SK-N-SH (cell line): ENCODE measurements at regions not wholly inside any gene's neighbourhood (a gene's known extent, or its start where the extent isn't known, plus 50 kb on each side); places are given as distances from the start of the nearest gene placed in this dataset.
A peak's percentile ranks its signal among the peaks of the same experiment; 100 is the strongest.

Experiments
- CTCF ChIA-PET: fragments of 300-600, 350-600 bp; formaldehyde crosslinking; extraction: SDS; loops from one replicate; lab custom pipeline; 2021; lab: Yijun Ruan, JAX
- POLR2A ChIA-PET: fragments of 350-600 bp; sonication (Branson Sonifier 250); formaldehyde crosslinking; extraction: SDS; loops from one replicate; lab custom pipeline; 2020; ENCODE audit warnings: antibody characterized with exemption, inconsistent platforms; lab: Yijun Ruan, JAX
- DNase-seq: peaks from one replicate; pipeline ENCODE4 v3.0.0; 2012
- H2AFZ ChIP-seq: fragments of 200-600 bp; sonication (generic); 2 replicates; pipeline ENCODE4 v1.8.1; 2016; ENCODE audit warnings: antibody characterized with exemption, mild to moderate bottlenecking, low read depth
- H3F3A ChIP-seq: fragments of 200-600 bp; sonication (generic); replicated peaks from 2 replicates; pipeline ENCODE3; 2016; ENCODE audit warnings: antibody characterized with exemption, mild to moderate bottlenecking; ENCODE audit not compliant: insufficient read depth
- H3K27ac ChIP-seq, 2 experiments: fragments of 200-500 bp in 1 of 2; fragments of 200-600 bp in 1 of 2; sonication (Bioruptor generic) in 1 of 2; sonication (generic), shearing (Covaris generic) in 1 of 2; 2 replicates each; pipeline versions ENCODE4 v1.5.1 to v1.6.1; 2014 to 2016; ENCODE audit warnings: low read depth in 2 of 2, inconsistent platforms in 1 of 2, low read length in 1 of 2, mild to moderate bottlenecking in 1 of 2, mixed read lengths in 1 of 2
- H3K27me3 ChIP-seq: fragments of 200-600 bp; sonication (generic), shearing (Covaris generic); 2 replicates; pipeline ENCODE4 v1.6.1; 2016; ENCODE audit warnings: mixed run types; ENCODE audit not compliant: insufficient read depth
- H3K36me3 ChIP-seq, 2 experiments: fragments of 200-500 bp in 1 of 2; fragments of 200-600 bp in 1 of 2; sonication (Bioruptor generic) in 1 of 2; sonication (generic) in 1 of 2; replicated peaks in 1 of 2; 2 replicates each; pipeline versions ENCODE3 to v1.5.1; 2014 to 2016; ENCODE audit warnings: low read length in 1 of 2, mild to moderate bottlenecking in 1 of 2; ENCODE audit not compliant: insufficient read depth in 2 of 2, control insufficient read depth in 1 of 2
- H3K4me1 ChIP-seq, 2 experiments: fragments of 200-500 bp in 1 of 2; fragments of 200-600 bp in 1 of 2; sonication (Bioruptor generic) in 1 of 2; sonication (generic), shearing (Covaris generic) in 1 of 2; 2 replicates each; pipeline versions ENCODE4 v1.5.1 to v1.6.1; 2014 to 2016; ENCODE audit warnings: low read depth in 1 of 2, low read length in 1 of 2, mixed run types in 1 of 2; ENCODE audit not compliant: insufficient read depth in 2 of 2, control insufficient read depth in 1 of 2
- H3K4me2 ChIP-seq: fragments of 200-600 bp; sonication (generic), shearing (Covaris generic); 2 replicates; pipeline ENCODE4 v1.6.1; 2017; ENCODE audit warnings: mixed run types
- H3K4me3 ChIP-seq, 2 experiments: fragments of 200-500 bp in 1 of 2; fragments of 200-600 bp in 1 of 2; sonication (Bioruptor generic) in 1 of 2; sonication (generic), shearing (Covaris generic) in 1 of 2; 2 replicates each; pipeline versions ENCODE4 v1.5.1 to v1.8.1; 2014 to 2016; ENCODE audit warnings: low read depth in 2 of 2, inconsistent platforms in 1 of 2, low read length in 1 of 2, mild to moderate bottlenecking in 1 of 2, mixed read lengths in 1 of 2, moderate library complexity in 1 of 2
- H3K79me2 ChIP-seq: fragments of 200-600 bp; sonication (generic); 2 replicates; pipeline ENCODE4 v1.8.1; 2017; ENCODE audit warnings: mild to moderate bottlenecking; ENCODE audit not compliant: insufficient read depth
- H3K9ac ChIP-seq: fragments of 200-600 bp; sonication (generic); 2 replicates; pipeline ENCODE4 v1.6.1; 2017; ENCODE audit warnings: mixed run types
- H3K9me2 ChIP-seq: fragments of 200-600 bp; sonication (generic); 2 replicates; pipeline ENCODE4 v1.6.1; 2017; ENCODE audit warnings: mixed run types
- H3K9me3 ChIP-seq: fragments of 200-600 bp; sonication (generic); 2 replicates; pipeline ENCODE4 v1.6.1; 2017; ENCODE audit warnings: mixed run types, mild to moderate bottlenecking, moderate library complexity
- H4K20me1 ChIP-seq: fragments of 200-600 bp; sonication (generic); 2 replicates; pipeline ENCODE4 v1.6.1; 2017; ENCODE audit warnings: mild to moderate bottlenecking, mixed run types; ENCODE audit not compliant: insufficient read depth
- CTCF ChIP-seq: fragments of 200-600 bp; sonication (generic); IDR thresholded peaks from 2 replicates; pipeline ENCODE4 v1.6.1; 2017; ENCODE audit warnings: antibody characterized with exemption, mild to moderate bottlenecking, moderate library complexity
- FOSL2 ChIP-seq: IDR thresholded peaks from 2 replicates; pipeline ENCODE4 v1.4.0; 2012; ENCODE audit warnings: low read depth, mild to moderate bottlenecking, moderate library complexity, borderline replicate concordance
- FOXJ3 ChIP-seq: sonication (generic); formaldehyde crosslinking; IDR thresholded peaks from 2 replicates; pipeline ENCODE4 v1.5.1; 2020; ENCODE audit warnings: mild to moderate bottlenecking, missing genetic modification reagents
- MXI1 ChIP-seq: IDR thresholded peaks from 2 replicates; pipeline ENCODE4 v1.6.1; 2012; ENCODE audit warnings: mild to moderate bottlenecking, low read depth, low read length, improper control_type of control experiment
- NFIC ChIP-seq: IDR thresholded peaks from 2 replicates; pipeline ENCODE4 v1.4.0; 2012; ENCODE audit warnings: borderline replicate concordance
- RCOR1 ChIP-seq: fragments of 150-350 bp; IDR thresholded peaks from 2 replicates; pipeline ENCODE4 v1.6.1; 2017; ENCODE audit warnings: antibody characterized with exemption, low read length
- REST ChIP-seq: IDR thresholded peaks from 2 replicates; pipeline ENCODE4 v1.6.1; 2012; ENCODE audit warnings: mild to moderate bottlenecking, low read depth, low read length, moderate library complexity
- USF2 ChIP-seq: fragments of 150-350 bp; IDR thresholded peaks from 2 replicates; pipeline ENCODE4 v1.6.1; 2017; ENCODE audit warnings: antibody characterized with exemption, low read length, low read depth, borderline replicate concordance
- WGBS: methylation state at CpG from one replicate; pipeline ENCODE4 v1.1.6; 2017; ENCODE audit warnings: low lambda C conversion rate; 5-methylcytosine and 5-hydroxymethylcytosine counted together

GRCh38 chr14:22471545-22472121 lies 117.4 kb downstream of the DAD1 start:
- no peaks in the 10 kb centered on the region for H3K36me3 ChIP-seq
- no peaks in the 10 kb centered on the region for H3F3A ChIP-seq
- H3K9me2 ChIP-seq, result no peaks in the 10 kb centered on the region
- 37% methylated on average over 7 of the region's 7 CpGs for WGBS
- no peaks in the 10 kb centered on the region for H3K79me2 ChIP-seq
- CTCF ChIA-PET, result interaction anchor here (0.7 to 2.5 kb wide), 12 partner anchors 9 to 99 kb away, joined by 3 to 9 read pairs (median 4); no protein-coding TSS in a partner anchor
- no peak overlapping the region; a peak in 1 of 4 replicates for H3K4me3 ChIP-seq
- POLR2A ChIA-PET, result no interaction called here
- H3K4me1 ChIP-seq, result peaks cover 0 to 20% of the 10 kb centered on the region in 2 experiments; a peak in 1 of 4 replicates
- H3K9me3 ChIP-seq, result no peaks in the 10 kb centered on the region
- no peak overlapping the region for H2AFZ ChIP-seq
- H4K20me1 ChIP-seq, result no peaks in the 10 kb centered on the region
- H3K4me2 ChIP-seq, result no peak overlapping the region
- peaks cover 11% of the 10 kb centered on the region; the same call in 1 of the 2 replicates for H3K27me3 ChIP-seq
- no peak overlapping the region for H3K27ac ChIP-seq
- H3K9ac ChIP-seq, result no peak overlapping the region
- peak; percentile 48 for DNase-seq
- TF ChIP-seq USF2, result no peak
- TF ChIP-seq FOSL2, result no peak
- no peak for TF ChIP-seq MXI1
- TF ChIP-seq CTCF, result peak; percentile 22; the same call in 1 of the 2 replicates
- TF ChIP-seq FOXJ3 (CRISPR knock-in tag), result no peak
- TF ChIP-seq RCOR1, result no peak
- no peak for TF ChIP-seq NFIC

GRCh38 chr14:22469538-22470303 lies 119.3 kb downstream of the DAD1 start:
- no peak overlapping the region for H3K27ac ChIP-seq
- H3K4me1 ChIP-seq, result peaks cover 0 to 21% of the 10 kb centered on the region in 2 experiments; a peak in 1 of 4 replicates
- H4K20me1 ChIP-seq, result no peaks in the 10 kb centered on the region
- no peak overlapping the region for H3K9ac ChIP-seq
- no peak for DNase-seq
- no peaks in the 10 kb centered on the region for H3K9me3 ChIP-seq
- H3K79me2 ChIP-seq, result no peaks in the 10 kb centered on the region
- H3K4me2 ChIP-seq, result no peak overlapping the region
- no peak overlapping the region for H3K4me3 ChIP-seq
- no peak overlapping the region for H2AFZ ChIP-seq
- POLR2A ChIA-PET, result no interaction called here
- H3K36me3 ChIP-seq, result no peaks in the 10 kb centered on the region
- WGBS, result 49% methylated on average over 8 of the region's 8 CpGs
- no peaks in the 10 kb centered on the region for H3K9me2 ChIP-seq
- H3K27me3 ChIP-seq, result peaks cover 11% of the 10 kb centered on the region; the same call in 1 of the 2 replicates
- CTCF ChIA-PET, result no interaction called here
- H3F3A ChIP-seq, result no peaks in the 10 kb centered on the region
- TF ChIP-seq REST (peak; percentile 50; the same call in 1 of the 2 replicates), CTCF (no peak)
